ENCODE measurements at regions not wholly inside any gene's neighbourhood (a gene's known extent, or its start where the extent isn't known, plus 50 kb on each side); places are given as distances from the start of the nearest gene placed in this dataset.

DNA sequence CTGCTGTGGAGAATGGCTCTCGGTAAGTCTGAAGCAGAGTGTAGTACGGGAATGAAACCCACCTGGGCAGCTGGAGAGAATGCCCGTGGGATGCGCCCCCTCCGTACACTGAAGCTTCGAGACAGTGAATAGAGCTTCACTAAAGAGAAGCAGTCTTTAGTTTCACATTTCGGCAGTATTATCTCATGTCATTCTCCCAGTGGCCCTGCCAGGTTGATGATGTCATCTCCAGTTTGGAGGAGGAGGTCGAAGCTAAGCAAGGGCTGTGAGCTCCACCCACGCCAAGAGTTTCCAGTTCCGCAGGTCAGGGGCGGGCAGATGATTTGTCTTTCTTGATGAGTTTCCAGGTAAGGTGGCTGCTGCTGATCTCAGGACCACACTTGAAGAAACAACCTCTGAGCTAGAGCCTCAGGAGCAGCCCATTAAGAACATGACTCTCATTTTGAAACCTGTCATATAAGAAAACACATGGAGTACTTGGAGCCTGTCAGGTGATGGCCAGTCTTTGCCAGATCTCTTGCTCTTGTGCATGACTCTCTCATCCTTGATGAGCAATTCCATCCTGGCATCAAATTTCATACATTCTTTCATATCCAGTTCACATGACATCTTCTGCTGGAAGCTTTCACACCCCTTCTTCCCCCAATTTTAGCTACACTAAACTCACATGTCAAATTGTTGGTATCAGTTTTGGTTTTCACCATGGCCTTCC is 475.0 kb downstream of the RNF144A start:
- H3K4me3 ChIP-seq (ENCODE audit: low read depth, low read length) = no peak overlapping the region
- no peak for DNase-seq (ENCODE audit: low read depth, low spot score)
- ChIA-PET CTCF (interaction anchor here (1.3 kb wide), 1 partner anchor 189 kb away, joined by 3 read pairs; no protein-coding TSS in a partner anchor), POLR2A (no interaction called here)
- no peak for TF ChIP-seq CTCF (IDR thresholded peaks at IDR 0.05; ENCODE audit: insufficient read depth, low read length, missing control alignments)

- CTCF ChIA-PET = no interaction called here
- DNase-seq (ENCODE audit: low read depth, low spot score) = no peak
- H3K4me3 ChIP-seq (ENCODE audit: low read depth, low read length) = no peak overlapping the region
- POLR2A ChIA-PET = no interaction called here
- TF ChIP-seq CTCF (IDR thresholded peaks at IDR 0.05; ENCODE audit: insufficient read depth, low read length, missing control alignments) = no peak
These were observed 477.0 kb downstream of the RNF144A start for GRCh38 chr2:7394195-7394594.

DNA sequence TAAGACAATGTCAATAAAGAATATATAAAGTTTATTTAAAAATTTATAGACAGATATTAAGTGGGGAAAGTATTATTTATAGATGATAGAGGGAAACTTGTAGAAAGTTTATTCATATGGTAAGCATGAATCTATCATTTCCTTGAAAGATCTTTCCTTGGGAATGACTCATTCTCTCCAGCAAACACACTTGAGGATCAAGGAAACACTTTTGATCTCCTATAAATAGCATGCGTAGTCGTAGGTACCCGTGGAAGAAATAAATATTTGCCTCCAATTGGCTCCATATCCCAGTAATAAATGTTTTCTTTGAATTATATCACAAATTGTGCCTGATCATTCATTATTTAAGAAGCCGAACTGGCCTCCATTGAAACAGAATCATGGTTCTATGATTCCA is 483.4 kb downstream of the RNF144A start:
- POLR2A ChIA-PET = no interaction called here
- H3K4me3 ChIP-seq (ENCODE audit: low read depth, low read length) = no peak overlapping the region
- CTCF ChIA-PET = interaction anchor here (1.5 kb wide), 1 partner anchor 27 kb away, joined by 3 read pairs; no protein-coding TSS in a partner anchor
- no peak for DNase-seq (ENCODE audit: low read depth, low spot score)
- TF ChIP-seq CTCF (IDR thresholded peaks at IDR 0.05; ENCODE audit: insufficient read depth, low read length, missing control alignments) = no peak

DNA sequence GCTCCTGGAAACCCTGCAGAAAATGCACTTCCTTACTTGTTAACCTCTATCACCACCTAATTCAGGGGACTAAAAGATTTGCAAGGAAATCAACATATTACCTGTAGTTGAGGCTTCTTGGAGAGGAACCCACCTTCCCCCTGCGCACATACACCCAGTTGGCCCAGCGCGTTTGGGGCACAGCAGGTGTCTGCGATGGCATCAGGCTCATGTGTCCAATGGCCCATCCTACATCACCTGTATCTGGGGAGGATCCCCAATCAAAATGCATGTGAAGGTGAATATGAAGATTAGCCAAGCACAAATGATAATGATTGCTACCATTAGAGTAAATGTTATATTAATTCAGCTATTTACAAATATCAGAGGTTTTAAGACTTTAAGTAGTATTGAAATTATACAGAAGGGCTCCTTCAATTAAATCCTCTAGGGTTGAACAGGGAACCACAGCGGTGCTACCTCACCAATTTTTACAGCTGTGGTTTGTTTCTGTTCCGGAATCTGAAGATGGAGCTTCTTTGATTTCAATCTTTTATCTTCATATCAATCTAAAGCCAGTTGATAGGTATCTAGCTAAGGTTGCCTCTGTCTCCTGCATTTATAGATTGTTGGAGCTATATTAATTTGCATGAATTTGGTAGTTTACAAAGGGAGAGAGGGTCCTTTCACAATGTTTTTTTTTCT is 486.0 kb downstream of the RNF144A start:
- ChIA-PET POLR2A (no interaction called here), CTCF (no interaction called here)
- DNase-seq (ENCODE audit: low read depth, low spot score) = no peak
- H3K4me3 ChIP-seq (ENCODE audit: low read depth, low read length) = no peak overlapping the region
- TF ChIP-seq CTCF (IDR thresholded peaks at IDR 0.05; ENCODE audit: insufficient read depth, low read length, missing control alignments) = no peak

GRCh38 chr2:7405861-7406715 is 488.9 kb downstream of the RNF144A start:
- no peak for DNase-seq (ENCODE audit: low read depth, low spot score)
- CTCF ChIA-PET = interaction anchor here (1.5 kb wide), 1 partner anchor 309 kb away, joined by 4 read pairs; no protein-coding TSS in a partner anchor
- POLR2A ChIA-PET = interaction anchor here (1.6 kb wide), 1 partner anchor 1276 kb away, joined by 3 read pairs; the partner anchor contains the start of gene ID2
- H3K4me3 ChIP-seq (ENCODE audit: low read depth, low read length) = no peak overlapping the region
- TF ChIP-seq CTCF (IDR thresholded peaks at IDR 0.05; ENCODE audit: insufficient read depth, low read length, missing control alignments) = no peak
